ENCODE measurements at regions not wholly inside any gene's neighbourhood (a gene's known extent, or its start where the extent isn't known, plus 50 kb on each side); places are given as distances from the start of the nearest gene placed in this dataset.

DNA sequence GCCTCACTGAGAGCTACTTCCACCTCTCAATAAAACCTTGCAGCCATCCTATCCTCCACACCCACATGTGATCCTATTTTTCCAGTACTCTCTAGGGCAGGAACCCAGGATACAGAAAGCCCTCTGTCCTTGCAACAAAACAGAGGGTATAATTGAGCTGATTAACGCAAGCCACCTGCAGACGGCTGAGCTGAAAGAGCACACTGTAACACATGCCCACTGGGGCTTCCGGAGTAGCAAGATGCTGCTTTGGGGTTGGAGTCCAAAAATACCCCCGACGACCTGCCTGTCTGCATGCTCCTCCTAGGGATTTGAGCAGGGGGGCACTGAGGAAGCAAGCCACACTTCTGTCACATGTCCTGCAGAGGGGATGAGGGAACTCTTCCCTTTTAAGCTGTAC lies 401.1 kb upstream of the FOXG1 start:
- Histone ChIP-seq H3K4me1 (ENCODE audit: insufficient read depth, low read length) (no peaks in the 10 kb centered on the region), H3K36me3 (ENCODE audit: insufficient read depth, low read length) (no peaks in the 10 kb centered on the region), H3K4me3 (ENCODE audit: insufficient read depth, low read length) (no peak overlapping the region), H2AFZ (ENCODE audit: low read length) (no peak overlapping the region), H4K20me1 (ENCODE audit: insufficient read depth, low read length) (no peaks in the 10 kb centered on the region), H3K4me2 (ENCODE audit: insufficient read depth, low read length) (no peak overlapping the region), H3K9me3 (ENCODE audit: low read depth, low read length) (peaks cover 4% of the 10 kb centered on the region), H3K79me2 (ENCODE audit: insufficient read depth, low read length) (no peaks in the 10 kb centered on the region), H3K27ac (ENCODE audit: low read depth, low read length) (no peak overlapping the region), H3K27me3 (ENCODE audit: insufficient read depth, low read length) (no peaks in the 10 kb centered on the region)
- no peak for TF ChIP-seq CTCF (IDR thresholded peaks at IDR 0.05; ENCODE audit: extremely low read depth, low read depth, low read length)
- DNase-seq (ENCODE audit: insufficient read length, low spot score, missing footprints): no peak

DNA sequence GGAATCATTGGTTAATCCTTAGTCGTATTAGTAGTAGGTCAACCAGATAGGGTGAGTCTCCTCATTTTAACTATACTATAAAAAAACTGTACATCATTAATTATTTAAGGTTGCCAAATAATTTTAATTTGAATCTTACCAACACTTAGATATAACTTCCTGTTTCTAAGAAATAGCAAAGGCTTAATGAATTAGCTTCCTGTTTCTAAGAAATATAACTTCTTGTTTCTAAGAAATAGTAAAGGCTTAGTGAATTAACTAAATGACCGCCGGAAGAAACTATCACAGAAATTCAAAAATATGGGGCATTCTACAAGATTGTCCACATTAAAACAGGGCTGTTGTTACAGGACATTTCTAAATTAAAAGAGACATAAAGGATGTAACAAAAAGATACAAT lies 392.9 kb upstream of the FOXG1 start:
- TF ChIP-seq CTCF (IDR thresholded peaks at IDR 0.05; ENCODE audit: extremely low read depth, low read depth, low read length): no peak
- no peak overlapping the region for H3K27ac ChIP-seq (ENCODE audit: low read depth, low read length)
- no peaks in the 10 kb centered on the region for H3K27me3 ChIP-seq (ENCODE audit: insufficient read depth, low read length)
- no peak overlapping the region for H3K4me3 ChIP-seq (ENCODE audit: insufficient read depth, low read length)
- no peaks in the 10 kb centered on the region for H3K36me3 ChIP-seq (ENCODE audit: insufficient read depth, low read length)
- H3K79me2 ChIP-seq (ENCODE audit: insufficient read depth, low read length): no peaks in the 10 kb centered on the region
- no peak for DNase-seq (ENCODE audit: insufficient read length, low spot score, missing footprints)
- H3K4me2 ChIP-seq (ENCODE audit: insufficient read depth, low read length): no peak overlapping the region
- H4K20me1 ChIP-seq (ENCODE audit: insufficient read depth, low read length): no peaks in the 10 kb centered on the region
- no peak overlapping the region for H2AFZ ChIP-seq (ENCODE audit: low read length)
- no peaks in the 10 kb centered on the region for H3K9me3 ChIP-seq (ENCODE audit: low read depth, low read length)
- H3K4me1 ChIP-seq (ENCODE audit: insufficient read depth, low read length): no peaks in the 10 kb centered on the region

DNA sequence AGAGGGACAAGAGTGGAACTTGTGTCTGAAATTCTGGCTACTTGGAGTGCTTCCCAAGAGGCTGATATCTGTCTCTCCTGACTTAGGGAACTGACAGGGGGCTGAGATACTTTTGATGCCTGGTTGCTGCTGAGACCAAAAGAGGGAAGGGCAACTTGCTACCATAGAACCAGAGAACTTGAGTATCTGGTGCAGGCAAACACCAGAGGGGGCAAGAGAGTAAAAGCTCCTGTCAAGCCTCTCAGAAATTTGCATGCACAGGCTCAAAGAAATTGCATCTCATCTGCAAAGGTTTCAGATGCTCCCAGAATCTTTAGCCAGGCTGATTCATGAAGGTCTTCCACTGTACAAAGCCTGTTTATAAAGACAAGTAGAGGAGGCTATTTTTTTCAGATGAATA lies 391.3 kb upstream of the FOXG1 start:
- H3K27me3 ChIP-seq (ENCODE audit: insufficient read depth, low read length): no peaks in the 10 kb centered on the region
- H3K4me2 ChIP-seq (ENCODE audit: insufficient read depth, low read length): no peak overlapping the region
- H3K36me3 ChIP-seq (ENCODE audit: insufficient read depth, low read length): no peaks in the 10 kb centered on the region
- H3K27ac ChIP-seq (ENCODE audit: low read depth, low read length): no peak overlapping the region
- TF ChIP-seq CTCF (IDR thresholded peaks at IDR 0.05; ENCODE audit: extremely low read depth, low read depth, low read length): no peak
- no peak overlapping the region for H3K4me3 ChIP-seq (ENCODE audit: insufficient read depth, low read length)
- no peaks in the 10 kb centered on the region for H3K4me1 ChIP-seq (ENCODE audit: insufficient read depth, low read length)
- DNase-seq (ENCODE audit: insufficient read length, low spot score, missing footprints): no peak
- H3K79me2 ChIP-seq (ENCODE audit: insufficient read depth, low read length): no peaks in the 10 kb centered on the region
- no peaks in the 10 kb centered on the region for H4K20me1 ChIP-seq (ENCODE audit: insufficient read depth, low read length)
- no peaks in the 10 kb centered on the region for H3K9me3 ChIP-seq (ENCODE audit: low read depth, low read length)
- no peak overlapping the region for H2AFZ ChIP-seq (ENCODE audit: low read length)

GRCh38 chr14:28381656-28382055 lies 384.9 kb upstream of the FOXG1 start:
- H3K4me1 ChIP-seq (ENCODE audit: insufficient read depth, low read length): no peaks in the 10 kb centered on the region
- H2AFZ ChIP-seq (ENCODE audit: low read length): no peak overlapping the region
- no peaks in the 10 kb centered on the region for H3K9me3 ChIP-seq (ENCODE audit: low read depth, low read length)
- no peaks in the 10 kb centered on the region for H3K27me3 ChIP-seq (ENCODE audit: insufficient read depth, low read length)
- TF ChIP-seq CTCF (IDR thresholded peaks at IDR 0.05; ENCODE audit: extremely low read depth, low read depth, low read length): no peak
- no peak for DNase-seq (ENCODE audit: insufficient read length, low spot score, missing footprints)
- no peak overlapping the region for H3K4me3 ChIP-seq (ENCODE audit: insufficient read depth, low read length)
- H3K79me2 ChIP-seq (ENCODE audit: insufficient read depth, low read length): no peaks in the 10 kb centered on the region
- H3K36me3 ChIP-seq (ENCODE audit: insufficient read depth, low read length): no peaks in the 10 kb centered on the region
- no peak overlapping the region for H3K27ac ChIP-seq (ENCODE audit: low read depth, low read length)
- no peak overlapping the region for H3K4me2 ChIP-seq (ENCODE audit: insufficient read depth, low read length)
- H4K20me1 ChIP-seq (ENCODE audit: insufficient read depth, low read length): no peaks in the 10 kb centered on the region
